Neural progenitor cell (in vitro differentiated cells): ENCODE measurements at regions not wholly inside any gene's neighbourhood (a gene's known extent, or its start where the extent isn't known, plus 50 kb on each side); places are given as distances from the start of the nearest gene placed in this dataset.

ENCODE experiments used
- DNase-seq: peaks from one replicate; pipeline ENCODE4 v3.0.0-alpha.2; 2016; ENCODE audit warnings: low spot score
- H2AFZ ChIP-seq: fragments of 200-600 bp; sonication (generic); replicated peaks from 2 replicates; pipeline ENCODE4 v1.6.1; 2016; ENCODE audit warnings: antibody characterized with exemption
- H3F3A ChIP-seq: fragments of 200-600 bp; sonication (generic); 2 replicates; pipeline ENCODE4 v1.6.1; 2016; ENCODE audit warnings: antibody characterized with exemption, low read depth
- H3K27ac ChIP-seq: fragments of 200-600 bp; sonication (generic); 2 replicates; pipeline ENCODE4 v1.5.1; 2016; ENCODE audit warnings: mild to moderate bottlenecking
- H3K27me3 ChIP-seq: fragments of 200-600 bp; sonication (generic); 2 replicates; pipeline ENCODE4 v1.6.1; 2016; ENCODE audit warnings: mild to moderate bottlenecking, moderate library complexity
- H3K36me3 ChIP-seq: fragments of 200-600 bp; sonication (generic); 2 replicates; pipeline ENCODE4 v1.5.1; 2016
- H3K4me1 ChIP-seq: fragments of 200-600 bp; sonication (generic); 2 replicates; pipeline ENCODE4 v1.6.1; 2016; ENCODE audit warnings: mixed run types
- H3K4me2 ChIP-seq: fragments of 200-600 bp; sonication (generic); 2 replicates; pipeline ENCODE4 v1.6.1; 2016
- H3K4me3 ChIP-seq: fragments of 200-600 bp; sonication (generic); 2 replicates; pipeline ENCODE4 v1.5.1; 2016
- H3K79me2 ChIP-seq: fragments of 200-600 bp; sonication (generic); 2 replicates; pipeline ENCODE4 v1.6.1; 2016; ENCODE audit warnings: low read depth
- H3K9ac ChIP-seq: fragments of 200-600 bp; sonication (generic); 2 replicates; pipeline ENCODE4 v1.6.1; 2016
- H3K9me3 ChIP-seq: fragments of 200-600 bp; sonication (generic); 2 replicates; pipeline ENCODE4 v1.5.1; 2016; ENCODE audit warnings: low read depth
- H4K20me1 ChIP-seq: fragments of 200-600 bp; sonication (generic); 2 replicates; pipeline ENCODE4 v1.6.1; 2016; ENCODE audit warnings: low read depth
- H3K27ac Mint-ChIP-seq: 3 replicates; pipeline ENCODE4 v1.8.0; 2021; ENCODE audit warnings: mixed read lengths
- H3K27me3 Mint-ChIP-seq: 2 replicates; pipeline ENCODE4 v1.8.0; 2022; ENCODE audit warnings: low read depth, mild to moderate bottlenecking, inconsistent platforms, moderate library complexity, mixed read lengths; ENCODE audit not compliant: insufficient read depth
- H3K36me3 Mint-ChIP-seq: 3 replicates; pipeline ENCODE4 v1.8.0; 2021; ENCODE audit warnings: mixed read lengths
- H3K4me1 Mint-ChIP-seq: 3 replicates; pipeline ENCODE4 v1.8.0; 2021; ENCODE audit warnings: mixed read lengths
- H3K4me3 Mint-ChIP-seq: 3 replicates; pipeline ENCODE4 v1.8.0; 2021; ENCODE audit warnings: mild to moderate bottlenecking, moderate library complexity, mixed read lengths
- H3K9me3 Mint-ChIP-seq: 3 replicates; pipeline ENCODE4 v1.8.0; 2020; ENCODE audit warnings: mixed read lengths
- CTCF ChIP-seq: fragments of 200-600 bp; sonication (generic); IDR thresholded peaks from 2 replicates; pipeline ENCODE4 v1.5.1; 2017; ENCODE audit warnings: antibody characterized with exemption, mild to moderate bottlenecking
- EZH2 ChIP-seq: fragments of 200-600 bp; sonication (generic); IDR thresholded peaks from 2 replicates; pipeline ENCODE4 v1.6.1; 2017; ENCODE audit warnings: antibody characterized with exemption, mild to moderate bottlenecking, moderate library complexity
- EZH2phosphoT487 ChIP-seq: fragments of 200-600 bp; sonication (generic); IDR thresholded peaks from 2 replicates; pipeline ENCODE4 v1.6.1; 2017; ENCODE audit warnings: antibody characterized with exemption

- H3K27me3 ChIP-seq, result no peaks in the 10 kb centered on the region
- no peaks in the 10 kb centered on the region for H3K4me1 ChIP-seq
- H3K27ac ChIP-seq, result no peak overlapping the region
- H3K79me2 ChIP-seq, result no peaks in the 10 kb centered on the region
- Mint-ChIP-seq H3K9me3 (no peaks in the 10 kb centered on the region), H3K36me3 (no peaks in the 10 kb centered on the region), H3K4me1 (no peaks in the 10 kb centered on the region), H3K27me3 (no peaks in the 10 kb centered on the region), H3K4me3 (no peak overlapping the region), H3K27ac (no peak overlapping the region)
- no peaks in the 10 kb centered on the region for H4K20me1 ChIP-seq
- H3K9me3 ChIP-seq, result no peaks in the 10 kb centered on the region
- no peaks in the 10 kb centered on the region for H3K36me3 ChIP-seq
- H3F3A ChIP-seq, result no peaks in the 10 kb centered on the region
- no peak overlapping the region for H3K9ac ChIP-seq
- no peak overlapping the region for H3K4me2 ChIP-seq
- TF ChIP-seq EZH2phosphoT487 (no peak), CTCF (no peak), EZH2 (no peak)
- no peak for DNase-seq
- H3K4me3 ChIP-seq, result no peak overlapping the region
- H2AFZ ChIP-seq, result no peak overlapping the region
Observed at GRCh38 chr1:173332026-173332425, 124.9 kb upstream of the TNFSF4 start.

- Histone ChIP-seq H3K4me1 (no peaks in the 10 kb centered on the region), H3K4me2 (no peak overlapping the region), H3K36me3 (no peaks in the 10 kb centered on the region), H3K4me3 (no peak overlapping the region), H4K20me1 (no peaks in the 10 kb centered on the region), H3F3A (no peaks in the 10 kb centered on the region), H3K27me3 (no peaks in the 10 kb centered on the region), H3K27ac (no peak overlapping the region), H3K9me3 (no peaks in the 10 kb centered on the region), H3K9ac (no peak overlapping the region), H3K79me2 (no peaks in the 10 kb centered on the region), H2AFZ (no peak overlapping the region)
- Mint-ChIP-seq H3K4me3 (no peak overlapping the region), H3K36me3 (no peaks in the 10 kb centered on the region), H3K9me3 (no peaks in the 10 kb centered on the region), H3K27me3 (peaks cover under 1% of the 10 kb centered on the region), H3K4me1 (no peaks in the 10 kb centered on the region), H3K27ac (no peak overlapping the region)
- no peak for DNase-seq
- TF ChIP-seq EZH2phosphoT487 (no peak), CTCF (no peak), EZH2 (no peak)
Observed at GRCh38 chr1:173333581-173333980, 126.5 kb upstream of the TNFSF4 start.

GRCh38 chr1:173337126-173337525, 130.0 kb upstream of the TNFSF4 start:
- Histone ChIP-seq H3K27me3 (no peaks in the 10 kb centered on the region), H3K36me3 (no peaks in the 10 kb centered on the region), H3K79me2 (no peaks in the 10 kb centered on the region), H2AFZ (no peak overlapping the region), H3K4me3 (no peak overlapping the region), H3K9ac (no peak overlapping the region), H3K9me3 (no peaks in the 10 kb centered on the region), H3K4me2 (no peak overlapping the region), H3K27ac (no peak overlapping the region), H3F3A (no peaks in the 10 kb centered on the region), H4K20me1 (no peaks in the 10 kb centered on the region), H3K4me1 (no peaks in the 10 kb centered on the region)
- Mint-ChIP-seq H3K4me1 (no peaks in the 10 kb centered on the region), H3K9me3 (no peaks in the 10 kb centered on the region), H3K36me3 (no peaks in the 10 kb centered on the region), H3K4me3 (no peak overlapping the region), H3K27ac (no peak overlapping the region), H3K27me3 (peaks cover 3% of the 10 kb centered on the region)
- no peak for DNase-seq
- TF ChIP-seq EZH2phosphoT487 (no peak), CTCF (no peak), EZH2 (no peak)

GRCh38 chr1:173341307-173341706, 134.2 kb upstream of the TNFSF4 start:
- no peak overlapping the region for H3K27ac ChIP-seq

More at GRCh38 chr1:173341307-173341706, 134.2 kb upstream of the TNFSF4 start:
- H3K4me1 ChIP-seq, result no peaks in the 10 kb centered on the region
- no peaks in the 10 kb centered on the region for H3K36me3 Mint-ChIP-seq
- no peak overlapping the region for H3K4me3 ChIP-seq
- no peak overlapping the region for H3K4me2 ChIP-seq
- no peaks in the 10 kb centered on the region for H3K9me3 ChIP-seq
- no peak overlapping the region for H3K9ac ChIP-seq
- H3F3A ChIP-seq, result no peaks in the 10 kb centered on the region
- TF ChIP-seq CTCF (no peak), EZH2 (no peak), EZH2phosphoT487 (no peak)
- no peaks in the 10 kb centered on the region for H3K27me3 ChIP-seq
- H3K79me2 ChIP-seq, result no peaks in the 10 kb centered on the region
- H3K36me3 ChIP-seq, result no peaks in the 10 kb centered on the region
- no peaks in the 10 kb centered on the region for H3K9me3 Mint-ChIP-seq
- no peak overlapping the region for H3K4me3 Mint-ChIP-seq
- H3K27me3 Mint-ChIP-seq, result peaks cover 3% of the 10 kb centered on the region
- no peaks in the 10 kb centered on the region for H4K20me1 ChIP-seq
- H3K4me1 Mint-ChIP-seq, result no peaks in the 10 kb centered on the region
- DNase-seq, result no peak
- no peak overlapping the region for H3K27ac Mint-ChIP-seq
- H2AFZ ChIP-seq, result no peak overlapping the region
